ENCODE measurements at regions not wholly inside any gene's neighbourhood (a gene's known extent, or its start where the extent isn't known, plus 50 kb on each side); places are given as distances from the start of the nearest gene placed in this dataset.

DNA sequence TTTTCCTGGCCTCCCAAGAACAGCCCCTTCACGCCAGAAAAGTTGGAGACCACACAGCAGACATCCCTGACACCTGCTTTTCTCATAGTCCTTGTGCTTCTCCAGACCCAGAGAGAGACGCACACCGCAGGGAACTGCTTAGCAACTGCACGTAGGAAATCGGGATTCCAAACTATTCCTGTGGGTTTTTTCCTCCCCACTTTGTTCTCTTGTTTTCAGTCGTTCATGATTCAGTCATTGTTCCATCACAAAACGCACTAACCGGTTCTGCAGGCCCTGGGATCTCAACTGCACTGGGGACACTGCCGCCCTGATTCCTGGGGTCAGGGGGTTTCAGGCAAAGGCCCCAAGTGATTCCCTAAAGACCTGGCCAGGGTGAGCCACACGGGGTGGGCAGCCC is 588.0 kb upstream of the KLF4 start:
- POLR2A ChIA-PET (ENCODE audit: low non-redundant PET): no interaction called here

DNA sequence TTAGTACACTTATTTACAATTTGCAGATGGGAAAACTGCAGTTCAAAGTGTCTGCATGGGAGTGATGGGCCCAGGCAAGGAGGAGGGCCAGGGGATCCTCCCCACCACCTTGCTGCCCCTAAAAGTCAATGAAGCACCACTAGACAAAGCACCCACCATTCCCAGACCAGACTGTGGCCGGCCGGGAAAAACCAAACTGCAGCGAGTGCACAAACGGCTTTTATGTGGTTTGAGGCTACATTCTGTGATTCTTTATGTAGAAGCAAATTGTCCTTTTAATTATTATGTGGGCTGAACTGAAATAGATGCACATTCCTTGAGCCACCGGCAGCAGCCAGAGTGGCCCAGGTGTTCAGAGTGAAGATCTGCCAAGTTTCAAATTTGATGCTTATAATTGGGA is 585.3 kb upstream of the KLF4 start:
- TF ChIP-seq, protein P1, sequence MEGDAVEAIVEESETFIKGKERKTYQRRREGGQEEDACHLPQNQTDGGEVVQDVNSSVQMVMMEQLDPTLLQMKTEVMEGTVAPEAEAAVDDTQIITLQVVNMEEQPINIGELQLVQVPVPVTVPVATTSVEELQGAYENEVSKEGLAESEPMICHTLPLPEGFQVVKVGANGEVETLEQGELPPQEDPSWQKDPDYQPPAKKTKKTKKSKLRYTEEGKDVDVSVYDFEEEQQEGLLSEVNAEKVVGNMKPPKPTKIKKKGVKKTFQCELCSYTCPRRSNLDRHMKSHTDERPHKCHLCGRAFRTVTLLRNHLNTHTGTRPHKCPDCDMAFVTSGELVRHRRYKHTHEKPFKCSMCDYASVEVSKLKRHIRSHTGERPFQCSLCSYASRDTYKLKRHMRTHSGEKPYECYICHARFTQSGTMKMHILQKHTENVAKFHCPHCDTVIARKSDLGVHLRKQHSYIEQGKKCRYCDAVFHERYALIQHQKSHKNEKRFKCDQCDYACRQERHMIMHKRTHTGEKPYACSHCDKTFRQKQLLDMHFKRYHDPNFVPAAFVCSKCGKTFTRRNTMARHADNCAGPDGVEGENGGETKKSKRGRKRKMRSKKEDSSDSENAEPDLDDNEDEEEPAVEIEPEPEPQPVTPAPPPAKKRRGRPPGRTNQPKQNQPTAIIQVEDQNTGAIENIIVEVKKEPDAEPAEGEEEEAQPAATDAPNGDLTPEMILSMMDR (conservative IDR thresholded peaks at IDR 0.05; ENCODE audit: low read depth): no peak
- H3K27ac ChIP-seq: no peak overlapping the region

More for the DNA sequence above, 588.0 kb upstream of the KLF4 start:
- no peak for DNase-seq (ENCODE audit: low spot score)
- no peak overlapping the region for H3K27ac ChIP-seq
- CTCF ChIA-PET: no interaction called here
- TF ChIP-seq, protein P1 (conservative IDR thresholded peaks at IDR 0.05; ENCODE audit: low read depth): no peak

DNA sequence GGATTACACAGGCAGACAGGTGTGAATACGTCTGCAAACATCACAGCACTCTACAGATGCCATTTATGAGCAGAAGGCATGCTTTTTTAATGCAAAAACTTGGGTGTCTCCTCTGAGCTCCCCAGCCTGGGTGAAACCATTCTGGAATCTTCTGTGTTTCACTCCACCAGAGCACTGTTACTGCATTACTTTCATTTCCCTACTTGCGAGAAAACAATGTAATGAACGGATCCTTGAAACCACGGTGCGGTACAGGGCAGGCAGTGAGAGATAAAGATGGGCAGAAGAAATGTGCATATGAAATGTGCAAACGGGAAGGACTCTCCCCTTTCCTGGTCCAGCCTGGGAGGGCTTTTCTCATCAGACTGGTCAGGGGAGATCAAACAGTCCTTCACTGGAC is 584.3 kb upstream of the KLF4 start:
- CTCF ChIA-PET: no interaction called here

More for the DNA sequence above, 585.3 kb upstream of the KLF4 start:
- no peak for DNase-seq (ENCODE audit: low spot score)
- ChIA-PET CTCF (no interaction called here), POLR2A (ENCODE audit: low non-redundant PET) (no interaction called here)

DNA sequence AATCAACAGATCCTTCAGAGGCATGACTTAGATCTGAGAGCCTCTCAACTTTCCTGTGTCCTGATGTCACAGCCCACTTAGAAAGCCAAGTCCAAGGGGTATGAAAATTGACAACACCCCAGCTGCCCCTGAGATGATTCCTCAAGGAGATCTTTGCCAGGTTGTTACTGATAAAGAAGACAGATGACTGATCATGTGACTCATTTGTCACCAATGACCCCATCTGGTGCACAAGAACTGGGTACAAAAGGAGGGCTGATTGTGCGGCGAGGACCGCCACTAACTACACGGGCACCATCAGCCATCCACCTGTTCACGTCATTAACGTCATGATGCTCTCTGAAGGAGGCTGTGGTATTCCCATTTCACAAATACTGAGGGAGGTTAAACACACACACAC is 583.2 kb upstream of the KLF4 start:
- TF ChIP-seq, protein P1 (conservative IDR thresholded peaks at IDR 0.05; ENCODE audit: low read depth): no peak
- ChIA-PET CTCF (interaction anchor here (0.6 kb wide), 1 partner anchor 8 kb away, joined by 3 read pairs; no protein-coding TSS in a partner anchor), POLR2A (ENCODE audit: low non-redundant PET) (no interaction called here)
- no peak for DNase-seq (ENCODE audit: low spot score)
- no peak overlapping the region for H3K27ac ChIP-seq

More for the DNA sequence above, 584.3 kb upstream of the KLF4 start:
- no peak overlapping the region for H3K27ac ChIP-seq
- POLR2A ChIA-PET (ENCODE audit: low non-redundant PET): no interaction called here
- TF ChIP-seq, protein P1 (conservative IDR thresholded peaks at IDR 0.05; ENCODE audit: low read depth): no peak
- no peak for DNase-seq (ENCODE audit: low spot score)

DNA sequence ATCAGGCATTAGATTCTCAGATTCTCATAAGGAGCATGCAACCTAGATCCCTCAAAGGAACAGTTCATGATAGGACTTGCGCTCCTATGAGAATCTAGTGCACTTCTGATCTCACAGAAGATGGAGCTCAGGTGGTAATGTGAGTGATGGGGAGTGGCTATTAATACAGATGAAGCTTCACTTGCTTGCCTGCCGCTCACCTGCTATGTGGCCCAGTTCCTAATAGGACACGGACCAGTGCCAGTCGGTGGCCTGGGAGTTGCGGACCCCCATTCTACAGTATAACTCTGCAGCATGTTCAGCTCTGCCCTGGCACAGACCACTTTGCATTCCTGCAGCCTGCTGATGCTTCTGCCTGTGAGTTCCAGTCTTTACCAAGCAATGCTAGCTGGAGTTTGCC is 581.3 kb upstream of the KLF4 start:
- TF ChIP-seq, protein P1 (conservative IDR thresholded peaks at IDR 0.05; ENCODE audit: low read depth): no peak
- ChIA-PET CTCF (interaction anchor here (0.6 to 0.7 kb wide), 2 partner anchors 30 to 584 kb away, joined by 3 read pairs; no protein-coding TSS in a partner anchor), POLR2A (ENCODE audit: low non-redundant PET) (no interaction called here)
- DNase-seq (ENCODE audit: low spot score): no peak
- H3K27ac ChIP-seq: no peak overlapping the region

DNA sequence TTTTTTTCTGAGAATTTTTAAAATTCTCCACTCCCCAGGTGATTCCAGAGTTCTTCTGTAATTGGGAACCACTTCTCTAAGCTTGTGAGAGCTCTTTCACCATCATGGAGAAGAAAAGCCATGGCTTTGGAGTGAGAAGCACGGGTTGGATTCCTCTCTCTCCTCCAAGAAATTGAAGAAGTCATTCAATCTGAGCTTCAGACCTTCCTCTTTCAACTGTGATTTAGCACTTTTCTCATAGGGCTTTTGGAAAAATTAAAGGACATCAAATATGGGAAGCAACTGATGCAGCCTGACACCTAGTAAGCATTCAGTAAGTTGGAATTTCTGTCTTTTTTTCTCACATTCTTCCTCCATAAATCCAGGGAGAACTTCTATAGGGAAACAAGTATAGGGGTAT is 580.4 kb upstream of the KLF4 start:
- TF ChIP-seq, protein P1 (conservative IDR thresholded peaks at IDR 0.05; ENCODE audit: low read depth): no peak
- CTCF ChIA-PET: interaction anchor here (0.6 to 0.7 kb wide), 3 partner anchors 54 to 583 kb away, joined by 3 to 5 read pairs (median 4); no protein-coding TSS in a partner anchor
- DNase-seq (ENCODE audit: low spot score): no peak
- POLR2A ChIA-PET (ENCODE audit: low non-redundant PET): no interaction called here
- no peak overlapping the region for H3K27ac ChIP-seq
